Epithelial cell of proximal tubule (primary cell): ENCODE measurements at regions not wholly inside any gene's neighbourhood (a gene's known extent, or its start where the extent isn't known, plus 50 kb on each side); places are given as distances from the start of the nearest gene placed in this dataset.

ENCODE experiments used
- DNase-seq: peaks from one replicate; pipeline ENCODE4 v3.0.0-alpha.2; 2011; ENCODE audit warnings: low read depth
- H3K4me3 ChIP-seq: 2 replicates; pipeline ENCODE4 v1.5.1; 2011; ENCODE audit warnings: low read depth, mild to moderate bottlenecking, low read length
- TF ChIP-seq, protein P1 (sequence below): conservative IDR thresholded peaks from 2 replicates; pipeline ENCODE4 v1.5.1; 2012; ENCODE audit warnings: low read depth, mild to moderate bottlenecking, low read length

DNA sequence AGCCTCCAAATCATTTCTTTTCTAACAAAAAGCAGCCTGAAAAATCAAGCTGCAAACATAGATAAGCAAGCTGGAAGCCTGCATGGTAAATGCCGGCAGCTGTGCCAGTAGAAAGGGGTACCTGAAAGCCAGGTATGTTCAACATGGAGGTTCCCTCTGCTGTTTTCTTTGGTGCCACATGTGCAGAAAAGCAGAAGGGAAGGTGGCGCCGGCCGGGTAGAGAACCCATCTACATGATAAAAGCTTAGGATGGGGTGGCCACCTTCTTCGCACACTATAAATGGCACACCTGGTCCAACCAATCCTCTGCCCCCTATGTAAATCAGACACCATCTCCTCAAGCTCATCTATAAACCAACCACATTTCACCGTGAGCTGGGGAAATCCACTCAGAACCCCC, 268.9 kb upstream of the IRX2 start:
- no peak for DNase-seq
- TF ChIP-seq, protein P1, sequence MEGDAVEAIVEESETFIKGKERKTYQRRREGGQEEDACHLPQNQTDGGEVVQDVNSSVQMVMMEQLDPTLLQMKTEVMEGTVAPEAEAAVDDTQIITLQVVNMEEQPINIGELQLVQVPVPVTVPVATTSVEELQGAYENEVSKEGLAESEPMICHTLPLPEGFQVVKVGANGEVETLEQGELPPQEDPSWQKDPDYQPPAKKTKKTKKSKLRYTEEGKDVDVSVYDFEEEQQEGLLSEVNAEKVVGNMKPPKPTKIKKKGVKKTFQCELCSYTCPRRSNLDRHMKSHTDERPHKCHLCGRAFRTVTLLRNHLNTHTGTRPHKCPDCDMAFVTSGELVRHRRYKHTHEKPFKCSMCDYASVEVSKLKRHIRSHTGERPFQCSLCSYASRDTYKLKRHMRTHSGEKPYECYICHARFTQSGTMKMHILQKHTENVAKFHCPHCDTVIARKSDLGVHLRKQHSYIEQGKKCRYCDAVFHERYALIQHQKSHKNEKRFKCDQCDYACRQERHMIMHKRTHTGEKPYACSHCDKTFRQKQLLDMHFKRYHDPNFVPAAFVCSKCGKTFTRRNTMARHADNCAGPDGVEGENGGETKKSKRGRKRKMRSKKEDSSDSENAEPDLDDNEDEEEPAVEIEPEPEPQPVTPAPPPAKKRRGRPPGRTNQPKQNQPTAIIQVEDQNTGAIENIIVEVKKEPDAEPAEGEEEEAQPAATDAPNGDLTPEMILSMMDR, result no peak

DNA sequence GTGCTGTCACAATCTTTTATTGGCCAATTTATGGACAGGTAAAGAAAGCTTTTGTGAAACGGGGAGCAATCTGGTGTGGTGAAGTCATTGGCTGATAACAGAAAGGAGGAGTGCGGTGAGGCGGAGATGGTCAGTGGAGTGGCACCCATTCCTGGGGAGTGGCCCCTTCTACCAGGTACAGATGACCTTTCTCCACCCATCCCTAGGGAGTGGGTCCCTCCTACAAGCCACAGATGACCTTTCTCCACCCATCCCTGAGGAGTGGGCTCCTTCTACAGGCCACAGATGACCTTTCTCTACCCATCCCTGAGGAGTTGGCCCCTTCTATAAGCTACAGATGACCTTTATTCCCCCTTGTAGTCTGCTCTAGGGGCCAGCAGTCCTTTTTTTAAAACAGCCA, 267.6 kb upstream of the IRX2 start:
- DNase-seq, result no peak
- TF ChIP-seq, protein P1, result no peak

More for the DNA sequence above, 268.9 kb upstream of the IRX2 start:
- no peak overlapping the region for H3K4me3 ChIP-seq

GRCh38 chr5:3011764-3012017, 260.2 kb upstream of the IRX2 start:
- no peak overlapping the region for H3K4me3 ChIP-seq
- TF ChIP-seq, protein P1, result no peak
- DNase-seq, result no peak

More for the DNA sequence above, 267.6 kb upstream of the IRX2 start:
- H3K4me3 ChIP-seq, result no peak overlapping the region

DNA sequence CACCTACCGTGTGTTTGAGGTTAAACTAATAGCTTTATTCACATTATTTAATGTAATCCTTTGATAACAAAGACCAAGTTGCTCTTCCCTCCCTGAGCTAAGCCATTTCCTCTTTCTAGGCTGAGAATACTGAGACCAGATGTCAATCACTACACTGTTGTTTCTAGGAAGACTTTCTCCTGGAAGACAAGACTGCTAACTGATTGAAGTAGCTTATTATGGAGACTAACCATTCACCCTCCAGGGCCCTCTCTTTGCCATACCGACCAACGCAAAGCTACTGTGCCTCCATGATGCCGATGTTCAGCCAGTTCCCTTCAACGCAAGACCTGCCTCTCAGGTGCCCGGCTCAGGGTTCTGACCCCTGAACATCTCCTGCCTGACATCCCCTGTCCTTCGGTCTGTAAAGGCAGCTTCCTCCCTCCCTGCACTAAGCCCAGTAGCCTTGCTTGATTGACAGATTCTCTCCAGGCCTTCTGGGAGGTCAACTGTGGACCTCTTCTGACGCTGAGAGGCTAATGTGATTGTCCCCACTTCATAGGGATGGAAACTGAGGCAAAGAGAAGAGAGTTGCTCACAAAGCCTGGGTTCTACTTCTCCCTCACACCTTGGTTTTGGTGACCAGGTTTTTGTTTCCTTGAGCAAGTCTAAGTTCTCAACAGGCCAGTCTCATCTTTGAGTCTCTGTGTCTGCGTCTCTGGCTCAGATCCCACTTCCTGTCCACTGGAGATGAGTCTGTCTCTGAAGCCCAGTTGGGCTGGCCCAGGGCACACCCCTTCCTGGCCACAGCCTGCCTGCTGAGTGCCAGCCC, 259.7 kb upstream of the IRX2 start:
- TF ChIP-seq, protein P1, result no peak
- no peak for DNase-seq
- H3K4me3 ChIP-seq, result no peak overlapping the region

DNA sequence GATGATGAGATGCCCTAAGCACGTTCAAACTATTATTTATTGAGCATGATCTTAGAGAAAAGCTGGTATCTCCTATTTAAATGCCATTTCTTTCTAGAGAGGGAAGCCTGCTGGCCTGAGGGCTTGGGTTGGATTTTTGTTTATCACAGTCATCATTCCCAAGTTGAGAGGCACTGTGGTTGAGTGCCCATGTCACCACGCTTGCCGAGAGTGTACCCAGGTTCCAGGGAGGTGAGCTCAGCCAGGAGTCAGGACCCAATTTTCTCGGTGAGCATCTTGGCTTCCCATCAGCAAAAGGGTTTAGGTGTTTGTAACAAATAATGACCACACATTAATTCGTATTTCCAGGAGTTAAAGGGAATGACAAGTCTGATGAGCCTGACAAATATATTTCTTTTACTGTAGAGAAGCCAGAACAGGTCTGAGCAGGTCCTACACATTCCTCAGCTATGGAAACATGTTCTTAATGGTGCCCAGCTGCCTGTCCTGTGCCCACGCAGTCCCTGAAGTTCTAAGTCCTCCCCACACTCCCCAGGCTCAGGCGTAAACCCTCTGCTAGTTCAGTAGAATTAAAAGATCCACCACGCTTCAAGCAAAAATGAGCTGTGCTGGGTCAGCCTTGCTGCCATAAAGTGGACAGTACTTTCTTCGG, 258.9 kb upstream of the IRX2 start:
- no peak for DNase-seq
- H3K4me3 ChIP-seq, result no peak overlapping the region
- TF ChIP-seq, protein P1, result no peak

GRCh38 chr5:3009605-3010004, 258.1 kb upstream of the IRX2 start:
- H3K4me3 ChIP-seq, result no peak overlapping the region
- DNase-seq, result no peak
- TF ChIP-seq, protein P1, result no peak

- TF ChIP-seq, protein P1, result no peak
- DNase-seq, result no peak
- H3K4me3 ChIP-seq, result no peak overlapping the region
Observed at GRCh38 chr5:3007577-3007976, 256.1 kb upstream of the IRX2 start.
